GM23338 (cell line): ENCODE measurements at regions not wholly inside any gene's neighbourhood (a gene's known extent, or its start where the extent isn't known, plus 50 kb on each side); places are given as distances from the start of the nearest gene placed in this dataset.

Source experiments
- ATAC-seq: fragments of 200-7000 bp; cut with Tn5 transposase; 3 replicates; pipeline ENCODE4 v1.9.1; 2020
- DNase-seq: peaks from one replicate; pipeline ENCODE4 v3.0.0-alpha.2; 2015; ENCODE audit warnings: low spot score
- H2AFZ ChIP-seq: fragments of 200-600 bp; sonication (generic); 2 replicates; pipeline ENCODE4 v1.8.0; 2016; ENCODE audit warnings: antibody characterized with exemption, mild to moderate bottlenecking, moderate library complexity
- H3F3A ChIP-seq: fragments of 200-600 bp; sonication (generic); replicated peaks from 2 replicates; pipeline ENCODE4 v1.8.0; 2017; ENCODE audit warnings: antibody characterized with exemption, mixed run types, low read depth
- H3K27ac ChIP-seq: fragments of 200-600 bp; sonication (generic); 2 replicates; pipeline ENCODE4 v1.6.1; 2016; ENCODE audit warnings: low read depth
- H3K27me3 ChIP-seq: fragments of 200-600 bp; sonication (generic); 2 replicates; pipeline ENCODE4 v1.8.0; 2016; ENCODE audit warnings: mild to moderate bottlenecking, mixed run types, moderate library complexity; ENCODE audit not compliant: insufficient read depth
- H3K36me3 ChIP-seq: fragments of 200-600 bp; sonication (generic); 2 replicates; pipeline ENCODE4 v1.8.0; 2016; ENCODE audit warnings: mild to moderate bottlenecking; ENCODE audit not compliant: insufficient read depth
- H3K4me1 ChIP-seq: fragments of 200-600 bp; sonication (generic); 2 replicates; pipeline ENCODE4 v1.8.0; 2016; ENCODE audit warnings: mild to moderate bottlenecking, moderate library complexity; ENCODE audit not compliant: insufficient read depth
- H3K4me2 ChIP-seq: fragments of 200-600 bp; sonication (generic); 2 replicates; pipeline ENCODE4 v1.7.1; 2017; ENCODE audit warnings: mixed run types
- H3K4me3 ChIP-seq: fragments of 200-600 bp; sonication (generic); 2 replicates; pipeline ENCODE4 v1.6.1; 2016; ENCODE audit warnings: mixed run types
- H3K79me2 ChIP-seq: fragments of 200-600 bp; sonication (generic); replicated peaks from 2 replicates; pipeline ENCODE4 v1.8.0; 2017; ENCODE audit warnings: mild to moderate bottlenecking; ENCODE audit not compliant: insufficient read depth
- H3K9me2 ChIP-seq: fragments of 200-600 bp; sonication (generic); 2 replicates; pipeline ENCODE4 v1.8.0; 2017; ENCODE audit not compliant: insufficient read depth
- H4K20me1 ChIP-seq: fragments of 200-600 bp; sonication (generic); replicated peaks from 2 replicates; pipeline ENCODE4 v1.8.0; 2017; ENCODE audit warnings: mild to moderate bottlenecking; ENCODE audit not compliant: insufficient read depth
- H3K27ac Mint-ChIP-seq: 2 replicates; pipeline ENCODE4 v1.8.0; 2020; ENCODE audit warnings: inconsistent platforms, mild to moderate bottlenecking, moderate library complexity, mixed read lengths
- H3K27me3 Mint-ChIP-seq: 3 replicates; pipeline ENCODE4 v1.8.0; 2022; ENCODE audit warnings: low read depth, mild to moderate bottlenecking, moderate library complexity, mixed read lengths, inconsistent platforms; ENCODE audit not compliant: insufficient read depth, poor library complexity
- H3K36me3 Mint-ChIP-seq: 3 replicates; pipeline ENCODE4 v1.8.0; 2021; ENCODE audit warnings: low read depth, mild to moderate bottlenecking, inconsistent platforms, moderate library complexity, mixed read lengths
- H3K4me1 Mint-ChIP-seq: 3 replicates; pipeline ENCODE4 v1.8.0; 2020; ENCODE audit warnings: mild to moderate bottlenecking, inconsistent platforms, mixed read lengths
- H3K4me3 Mint-ChIP-seq: 3 replicates; pipeline ENCODE4 v1.8.0; 2021; ENCODE audit warnings: moderate library complexity, mild to moderate bottlenecking, inconsistent platforms, mixed read lengths
- H3K9me3 Mint-ChIP-seq: 3 replicates; pipeline ENCODE4 v1.8.0; 2020; ENCODE audit warnings: moderate library complexity, mild to moderate bottlenecking, inconsistent platforms, mixed read lengths
- CREB1 ChIP-seq: fragments of 250-450 bp; sonication (Bioruptor Pico); IDR thresholded peaks from 2 replicates; pipeline ENCODE4 v1.5.0; 2020; ENCODE audit warnings: low read depth, mild to moderate bottlenecking, moderate library complexity
- CTCF ChIP-seq, 2 experiments: fragments of 200-600 bp in 1 of 2; sonication (generic) in 1 of 2; conservative IDR thresholded peaks; 2 replicates each; pipeline versions ENCODE4 v1.5.1 to v1.6.1; 2016 to 2017; ENCODE audit warnings: antibody characterized with exemption in 2 of 2, low read depth in 2 of 2, mild to moderate bottlenecking in 2 of 2, moderate library complexity in 1 of 2
- NANOG ChIP-seq: IDR thresholded peaks from 2 replicates; pipeline ENCODE4 v1.6.1; 2016; ENCODE audit warnings: antibody characterized with exemption, borderline replicate concordance
- POLR2AphosphoS5 ChIP-seq: IDR thresholded peaks from 2 replicates; pipeline ENCODE4 v1.6.1; 2016; ENCODE audit warnings: antibody characterized with exemption, low read depth
- TF ChIP-seq, protein P1 (sequence below): IDR thresholded peaks from one replicate; pipeline ENCODE4 v1.6.1; 2018; ENCODE audit warnings: antibody characterized with exemption; ENCODE audit not compliant: unreplicated experiment

DNA sequence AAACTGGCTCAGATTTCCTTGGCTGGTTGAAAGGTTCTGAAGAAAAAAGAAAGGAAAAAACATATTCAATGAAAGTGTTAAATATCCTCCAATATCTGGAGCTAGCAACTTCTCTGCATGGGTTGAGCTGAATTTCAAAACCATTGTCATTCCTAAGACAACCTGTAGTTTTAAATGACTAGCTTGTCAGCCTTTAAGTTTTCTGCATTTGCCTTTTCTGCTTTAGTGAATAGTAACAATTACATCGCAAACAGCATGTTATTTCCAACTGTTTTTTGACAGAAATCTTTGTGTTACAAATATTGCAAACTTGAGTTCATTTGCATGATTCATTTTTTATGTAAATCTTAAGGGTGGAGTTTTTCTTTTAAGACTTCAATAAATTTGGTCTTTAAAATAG is 852.3 kb upstream of the CELF2 start:
- Histone ChIP-seq H3K27me3 (no peaks in the 10 kb centered on the region), H3K27ac (peak overlapping the region; percentile 45; the same call in 1 of the 2 replicates), H3K36me3 (no peaks in the 10 kb centered on the region), H3F3A (no peaks in the 10 kb centered on the region), H3K4me1 (peaks cover 29% of the 10 kb centered on the region), H3K4me2 (peak overlapping the region; percentile 8), H4K20me1 (no peaks in the 10 kb centered on the region), H2AFZ (no peak overlapping the region), H3K4me3 (no peak overlapping the region), H3K79me2 (no peaks in the 10 kb centered on the region), H3K9me2 (no peaks in the 10 kb centered on the region)
- H3K27me3 Mint-ChIP-seq: peaks cover 2% of the 10 kb centered on the region
- DNase-seq: peak; percentile 55
- TF ChIP-seq POLR2AphosphoS5 (no peak), NANOG (peak; percentile 95)
- ATAC-seq: peak; percentile 78
- peaks cover 39% of the 10 kb centered on the region for H3K4me1 Mint-ChIP-seq
- peaks cover 33% of the 10 kb centered on the region for H3K9me3 Mint-ChIP-seq
- H3K27ac Mint-ChIP-seq: peak overlapping the region; percentile 93
- H3K4me3 Mint-ChIP-seq: no peak overlapping the region
- H3K36me3 Mint-ChIP-seq: peaks cover 45% of the 10 kb centered on the region

- no peaks in the 10 kb centered on the region for H3K4me1 Mint-ChIP-seq
- H3K4me3 ChIP-seq: no peak overlapping the region
Observed at GRCh38 chr10:10178476-10178875, 839.2 kb upstream of the CELF2 start.

More at GRCh38 chr10:10178476-10178875, 839.2 kb upstream of the CELF2 start:
- H3F3A ChIP-seq: no peaks in the 10 kb centered on the region
- Mint-ChIP-seq H3K27me3 (no peaks in the 10 kb centered on the region), H3K4me3 (no peak overlapping the region), H3K9me3 (peaks cover 10% of the 10 kb centered on the region), H3K36me3 (peaks cover 8% of the 10 kb centered on the region), H3K27ac (no peak overlapping the region)
- no peak overlapping the region for H2AFZ ChIP-seq
- no peak overlapping the region for H3K4me2 ChIP-seq
- TF ChIP-seq, protein P1, sequence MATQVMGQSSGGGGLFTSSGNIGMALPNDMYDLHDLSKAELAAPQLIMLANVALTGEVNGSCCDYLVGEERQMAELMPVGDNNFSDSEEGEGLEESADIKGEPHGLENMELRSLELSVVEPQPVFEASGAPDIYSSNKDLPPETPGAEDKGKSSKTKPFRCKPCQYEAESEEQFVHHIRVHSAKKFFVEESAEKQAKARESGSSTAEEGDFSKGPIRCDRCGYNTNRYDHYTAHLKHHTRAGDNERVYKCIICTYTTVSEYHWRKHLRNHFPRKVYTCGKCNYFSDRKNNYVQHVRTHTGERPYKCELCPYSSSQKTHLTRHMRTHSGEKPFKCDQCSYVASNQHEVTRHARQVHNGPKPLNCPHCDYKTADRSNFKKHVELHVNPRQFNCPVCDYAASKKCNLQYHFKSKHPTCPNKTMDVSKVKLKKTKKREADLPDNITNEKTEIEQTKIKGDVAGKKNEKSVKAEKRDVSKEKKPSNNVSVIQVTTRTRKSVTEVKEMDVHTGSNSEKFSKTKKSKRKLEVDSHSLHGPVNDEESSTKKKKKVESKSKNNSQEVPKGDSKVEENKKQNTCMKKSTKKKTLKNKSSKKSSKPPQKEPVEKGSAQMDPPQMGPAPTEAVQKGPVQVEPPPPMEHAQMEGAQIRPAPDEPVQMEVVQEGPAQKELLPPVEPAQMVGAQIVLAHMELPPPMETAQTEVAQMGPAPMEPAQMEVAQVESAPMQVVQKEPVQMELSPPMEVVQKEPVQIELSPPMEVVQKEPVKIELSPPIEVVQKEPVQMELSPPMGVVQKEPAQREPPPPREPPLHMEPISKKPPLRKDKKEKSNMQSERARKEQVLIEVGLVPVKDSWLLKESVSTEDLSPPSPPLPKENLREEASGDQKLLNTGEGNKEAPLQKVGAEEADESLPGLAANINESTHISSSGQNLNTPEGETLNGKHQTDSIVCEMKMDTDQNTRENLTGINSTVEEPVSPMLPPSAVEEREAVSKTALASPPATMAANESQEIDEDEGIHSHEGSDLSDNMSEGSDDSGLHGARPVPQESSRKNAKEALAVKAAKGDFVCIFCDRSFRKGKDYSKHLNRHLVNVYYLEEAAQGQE: no peak
- TF ChIP-seq POLR2AphosphoS5: no peak
- TF ChIP-seq CTCF (conservative IDR thresholded peaks at IDR 0.05; ENCODE audit: low read depth in 2 of 2): no peak
- no peak for TF ChIP-seq CREB1 (CRISPR knock-in tag)
- no peaks in the 10 kb centered on the region for H3K36me3 ChIP-seq
- no peaks in the 10 kb centered on the region for H3K9me2 ChIP-seq
- DNase-seq: no peak
- H4K20me1 ChIP-seq: no peaks in the 10 kb centered on the region
- ATAC-seq: no peak
- H3K4me1 ChIP-seq: no peaks in the 10 kb centered on the region
- no peak overlapping the region for H3K27ac ChIP-seq
- no peaks in the 10 kb centered on the region for H3K79me2 ChIP-seq
- H3K27me3 ChIP-seq: no peaks in the 10 kb centered on the region
